HG03175 (cell line): ENCODE measurements at regions not wholly inside any gene's neighbourhood (a gene's known extent, or its start where the extent isn't known, plus 50 kb on each side); places are given as distances from the start of the nearest gene placed in this dataset.
"Not testable (repeated sequence)": the region's sequence is repeated elsewhere in the genome, so short reads cannot be mapped to it uniquely, and the experiment has no call there.

Source experiments
- ATAC-seq: cut with Tn5 transposase; IDR thresholded peaks from one replicate; pipeline ENCODE4 v1.9.1; 2021; ENCODE audit warnings: mild to moderate bottlenecking, moderate library complexity; ENCODE audit not compliant: unreplicated experiment

GRCh38 chrY:12446486-12447265 lies 254.4 kb upstream of the USP9Y start:
- ATAC-seq, result not testable (repeated sequence)

- not testable (repeated sequence) for ATAC-seq
Observed at GRCh38 chrY:12448561-12448960, 252.5 kb upstream of the USP9Y start.

- not testable (repeated sequence) for ATAC-seq
Observed at GRCh38 chrY:12453318-12453717, 247.7 kb upstream of the USP9Y start.

- ATAC-seq, result no peak
Observed at GRCh38 chrY:12459965-12460364, 241.1 kb upstream of the USP9Y start.

GRCh38 chrY:12464155-12464554 lies 236.9 kb upstream of the USP9Y start:
- no peak for ATAC-seq

- no peak for ATAC-seq
Observed at GRCh38 chrY:12465706-12466105, 235.3 kb upstream of the USP9Y start.

GRCh38 chrY:12469081-12469480 lies 231.9 kb upstream of the USP9Y start:
- no peak for ATAC-seq

GRCh38 chrY:12474472-12474871 lies 226.6 kb upstream of the USP9Y start:
- no peak for ATAC-seq

GRCh38 chrY:12479382-12479781 lies 221.6 kb upstream of the USP9Y start:
- no peak for ATAC-seq

- no peak for ATAC-seq
Observed at GRCh38 chrY:12483394-12483793, 217.6 kb upstream of the USP9Y start.

GRCh38 chrY:12490558-12491209 lies 210.3 kb upstream of the USP9Y start:
- ATAC-seq, result no peak

- ATAC-seq, result no peak
Observed at GRCh38 chrY:12492218-12492617, 208.8 kb upstream of the USP9Y start.

GRCh38 chrY:12496007-12496406 lies 205.0 kb upstream of the USP9Y start:
- no peak for ATAC-seq

GRCh38 chrY:12500096-12500495 lies 200.9 kb upstream of the USP9Y start:
- ATAC-seq, result no peak

GRCh38 chrY:12504028-12504427 lies 197.0 kb upstream of the USP9Y start:
- ATAC-seq, result not testable (repeated sequence)

GRCh38 chrY:12517338-12517737 lies 183.7 kb upstream of the USP9Y start:
- no peak for ATAC-seq

- no peak for ATAC-seq
Observed at GRCh38 chrY:12525206-12525605, 175.8 kb upstream of the USP9Y start.

GRCh38 chrY:12526362-12527063 lies 174.5 kb upstream of the USP9Y start:
- ATAC-seq, result no peak

GRCh38 chrY:12537226-12537854 lies 163.7 kb upstream of the USP9Y start:
- ATAC-seq, result no peak

- no peak for ATAC-seq
Observed at GRCh38 chrY:12546746-12547420, 154.1 kb upstream of the USP9Y start.
